HG03175 (cell line): ENCODE measurements at regions not wholly inside any gene's neighbourhood (a gene's known extent, or its start where the extent isn't known, plus 50 kb on each side); places are given as distances from the start of the nearest gene placed in this dataset.

ENCODE experiments used
- ATAC-seq: cut with Tn5 transposase; IDR thresholded peaks from one replicate; pipeline ENCODE4 v1.9.1; 2021; ENCODE audit warnings: mild to moderate bottlenecking, moderate library complexity; ENCODE audit not compliant: unreplicated experiment

DNA sequence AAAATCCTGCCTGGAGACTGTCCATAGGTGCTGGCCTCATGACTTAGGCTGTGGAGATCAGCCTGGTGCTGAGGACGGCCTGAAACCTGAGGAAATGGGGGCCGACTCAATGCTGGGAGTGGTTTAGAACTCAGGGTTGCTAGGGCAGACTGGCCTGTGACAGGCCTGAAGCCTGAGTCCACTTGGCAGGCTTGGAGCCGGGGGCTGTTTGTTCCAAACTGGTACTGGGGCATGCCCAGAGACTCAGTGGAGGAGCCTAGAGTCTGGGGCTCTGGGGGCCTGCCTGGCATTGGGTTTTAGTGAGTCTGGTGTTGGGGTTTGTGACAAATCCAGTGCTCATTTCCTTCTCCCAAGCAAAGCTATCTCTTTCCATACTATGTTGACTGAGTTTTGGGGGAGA, 489.7 kb upstream of the CNKSR2 start:
- ATAC-seq, result no peak

DNA sequence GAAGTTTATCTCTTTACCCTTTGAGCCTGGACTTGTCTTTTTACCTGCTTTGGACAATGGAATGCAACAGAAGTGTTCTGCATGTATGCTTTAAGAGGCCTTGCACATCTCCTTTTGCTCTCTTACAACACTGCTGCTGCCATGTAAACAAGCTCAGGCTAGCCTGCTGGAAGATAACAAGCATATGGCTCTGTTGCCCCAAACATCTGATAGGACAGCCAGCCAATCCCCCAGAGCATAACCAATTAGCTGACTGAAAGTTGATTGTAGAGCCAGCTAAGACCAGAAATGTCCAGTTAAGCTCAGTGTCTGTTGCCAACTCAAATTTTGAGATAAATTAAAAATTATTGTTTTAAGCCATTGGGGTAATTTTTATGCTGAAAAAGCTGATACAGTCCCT, 510.6 kb upstream of the CNKSR2 start:
- no peak for ATAC-seq

GRCh38 chrX:20861113-20861512, 513.1 kb upstream of the CNKSR2 start:
- ATAC-seq, result no peak

- no peak for ATAC-seq
Measured at GRCh38 chrX:20857746-20858145, 516.5 kb upstream of the CNKSR2 start.

DNA sequence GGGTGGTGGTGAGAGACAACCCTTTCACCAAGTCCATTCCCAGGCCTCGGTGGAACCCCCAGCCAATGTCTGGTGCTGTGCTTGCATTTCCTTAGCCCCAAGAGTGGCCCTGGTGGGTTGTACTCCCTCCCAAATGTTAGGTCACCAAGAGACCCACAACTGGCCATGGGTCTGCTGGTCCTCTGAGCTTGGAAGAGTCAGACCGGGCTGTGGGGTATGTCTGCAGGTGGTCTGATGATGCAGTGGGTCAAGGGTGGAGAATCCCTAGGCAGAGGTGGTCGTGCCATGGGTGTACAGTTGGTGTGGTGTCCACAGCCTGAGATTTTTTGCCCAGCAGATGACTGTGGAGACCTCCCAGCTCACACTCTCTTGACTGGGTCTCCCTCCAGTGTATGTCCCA, 535.7 kb upstream of the CNKSR2 start:
- no peak for ATAC-seq

DNA sequence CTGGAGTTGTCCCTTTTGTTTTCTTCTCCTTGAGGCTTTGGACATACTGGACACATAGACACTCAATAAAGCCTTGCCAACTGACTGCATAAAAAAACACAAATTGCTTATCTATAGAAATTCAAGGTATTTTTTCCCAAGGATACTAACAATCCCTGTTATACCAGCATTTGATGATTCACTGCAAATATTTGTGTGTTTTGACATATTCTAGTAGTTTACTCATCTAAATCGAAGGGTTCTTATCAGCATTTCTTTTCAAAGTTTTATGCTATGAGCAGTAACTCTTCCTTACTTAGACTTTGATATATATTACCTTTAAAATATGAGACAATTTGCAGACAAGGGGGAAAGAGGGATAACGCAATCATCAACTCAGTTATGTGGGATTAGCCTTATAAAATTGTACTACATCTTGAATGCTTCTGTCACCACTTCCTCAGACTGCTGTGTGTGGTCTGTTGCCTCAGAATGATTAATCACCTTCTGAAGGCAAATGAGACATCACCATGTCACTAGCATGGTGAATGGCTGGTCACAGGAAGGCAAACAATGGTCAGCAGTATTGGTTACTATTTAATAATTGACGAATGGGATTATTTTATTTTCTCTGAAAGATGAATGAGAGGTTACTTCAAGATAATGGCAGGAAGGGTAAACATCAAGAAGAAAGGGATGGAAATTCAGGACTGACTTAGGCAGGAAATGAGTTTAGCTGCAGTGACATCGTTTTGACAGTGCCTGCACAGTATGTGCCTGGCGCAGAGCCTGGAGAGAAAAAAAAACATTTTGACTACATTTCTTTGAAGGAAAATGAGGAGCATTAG, 544.3 kb upstream of the CNKSR2 start:
- ATAC-seq, result no peak

DNA sequence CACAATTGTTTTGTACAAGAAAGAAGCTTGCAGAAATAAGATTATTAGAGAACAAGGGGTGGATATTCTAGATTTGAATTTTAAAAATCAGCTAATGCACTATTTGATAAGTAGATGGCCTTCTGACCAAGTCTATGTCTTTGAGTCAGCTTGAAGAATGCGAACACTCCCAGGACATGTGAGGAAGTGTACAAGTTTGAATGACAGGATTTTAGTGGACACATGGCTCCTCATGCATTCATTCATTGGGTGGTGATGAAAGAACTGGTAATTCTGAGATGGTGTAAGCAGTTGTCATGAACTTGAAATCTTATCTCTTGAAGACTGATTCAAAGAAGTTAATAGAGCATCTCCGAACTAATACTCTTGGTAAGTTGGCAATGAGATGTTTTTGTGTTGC, 548.2 kb upstream of the CNKSR2 start:
- no peak for ATAC-seq

DNA sequence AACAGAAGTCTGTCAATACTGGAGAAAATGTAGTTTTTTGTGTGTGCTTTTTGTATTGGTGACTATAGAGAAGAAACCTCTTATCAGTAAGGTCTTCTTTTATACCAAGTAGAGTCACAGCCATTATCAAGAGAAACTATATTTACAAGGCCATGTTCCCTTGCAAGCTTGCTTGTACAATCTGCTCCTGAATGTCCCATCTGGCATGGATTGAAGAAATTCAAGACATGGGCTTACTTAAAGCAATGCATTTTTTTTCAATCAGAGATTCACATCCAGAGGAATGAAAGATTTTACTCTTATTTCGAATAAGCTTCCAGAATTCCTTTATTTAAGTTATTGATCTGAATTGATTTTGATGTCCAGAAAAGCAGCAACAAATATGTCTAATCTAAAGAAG, 537.3 kb upstream of the RPS6KA3 start:
- no peak for ATAC-seq

- no peak for ATAC-seq
Measured at GRCh38 chrX:20802036-20802435, 535.3 kb upstream of the RPS6KA3 start.

DNA sequence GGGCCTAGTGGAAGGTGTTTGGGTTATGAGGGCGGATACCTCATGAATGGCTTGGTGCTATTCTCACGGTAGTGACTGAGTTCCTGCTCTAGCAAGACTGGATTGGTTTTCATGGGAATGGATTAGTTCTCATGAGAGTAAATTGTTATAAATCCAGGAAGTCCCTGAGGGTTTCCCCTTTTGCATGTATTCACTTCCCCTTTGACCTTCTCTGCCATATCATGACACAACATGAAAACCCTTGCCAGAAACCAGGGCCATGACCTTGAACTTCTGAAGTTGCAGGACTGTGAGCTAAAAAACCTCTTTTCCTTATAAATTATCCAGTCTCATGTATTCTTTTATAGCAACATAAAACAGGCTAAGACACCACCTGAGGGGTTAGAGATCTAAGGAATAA, 529.7 kb upstream of the RPS6KA3 start:
- ATAC-seq, result no peak

- ATAC-seq, result no peak
Measured at GRCh38 chrX:20789103-20789502, 522.4 kb upstream of the RPS6KA3 start.

- no peak for ATAC-seq
Measured at GRCh38 chrX:20767346-20767745, 500.6 kb upstream of the RPS6KA3 start.

DNA sequence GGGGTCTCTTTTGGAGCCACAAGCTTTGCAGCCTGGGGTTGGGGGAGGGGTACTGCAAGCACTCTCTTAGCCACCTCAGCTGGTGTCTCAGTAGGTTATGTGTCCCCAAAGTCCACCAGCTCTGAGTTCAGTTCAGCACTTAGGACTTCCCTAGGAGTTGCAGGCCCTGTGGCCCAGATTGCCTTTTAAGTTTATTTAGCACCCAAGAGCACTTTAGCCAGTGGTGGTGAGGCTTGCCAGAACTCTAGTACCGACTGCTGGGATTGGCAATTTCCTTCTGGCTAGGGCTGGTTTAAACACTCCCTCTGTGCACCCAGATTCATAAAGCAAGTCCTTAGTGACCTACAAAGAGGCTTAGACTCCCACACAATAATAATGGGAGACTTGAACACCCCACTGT, 489.9 kb upstream of the RPS6KA3 start:
- no peak for ATAC-seq

DNA sequence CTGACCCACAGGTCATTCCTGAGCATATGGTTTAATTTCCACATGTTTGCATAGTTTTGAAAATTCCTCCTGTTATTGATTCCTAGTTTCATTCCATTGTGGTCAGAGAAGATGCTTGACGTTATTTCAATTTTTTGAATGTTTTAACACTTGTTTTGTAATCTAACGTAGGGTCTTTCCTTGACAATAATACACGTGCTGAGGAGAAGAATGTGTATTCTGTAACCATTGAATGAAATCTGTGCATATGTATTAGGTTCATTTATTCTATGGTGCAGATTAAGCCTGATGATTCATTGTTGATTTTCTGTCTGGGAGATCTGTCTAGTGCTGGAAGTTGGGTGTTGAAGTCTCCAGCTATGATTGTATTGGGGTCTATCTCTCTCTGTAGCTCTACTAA, 486.4 kb upstream of the RPS6KA3 start:
- ATAC-seq, result no peak

GRCh38 chrX:20746690-20747089, 480.0 kb upstream of the RPS6KA3 start:
- ATAC-seq, result no peak

DNA sequence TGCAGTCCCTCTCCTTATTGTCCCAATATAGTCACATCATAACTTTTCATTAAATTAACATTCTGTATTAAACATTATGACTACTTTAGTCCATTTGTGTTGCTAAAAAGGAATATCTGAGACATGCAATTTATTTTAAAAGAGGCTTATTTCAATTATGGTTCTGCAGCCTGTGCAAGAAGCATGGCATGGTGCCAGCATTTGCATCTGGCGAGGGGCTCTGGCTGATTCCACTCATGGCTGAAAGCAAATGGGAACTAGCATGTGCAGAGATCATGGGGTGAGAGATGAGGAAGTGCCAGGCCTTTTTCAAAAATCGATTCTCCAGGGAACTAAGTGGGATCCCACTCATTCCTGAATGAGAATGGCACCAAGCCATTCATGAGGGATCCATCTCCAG, 476.3 kb upstream of the RPS6KA3 start:
- ATAC-seq, result no peak

DNA sequence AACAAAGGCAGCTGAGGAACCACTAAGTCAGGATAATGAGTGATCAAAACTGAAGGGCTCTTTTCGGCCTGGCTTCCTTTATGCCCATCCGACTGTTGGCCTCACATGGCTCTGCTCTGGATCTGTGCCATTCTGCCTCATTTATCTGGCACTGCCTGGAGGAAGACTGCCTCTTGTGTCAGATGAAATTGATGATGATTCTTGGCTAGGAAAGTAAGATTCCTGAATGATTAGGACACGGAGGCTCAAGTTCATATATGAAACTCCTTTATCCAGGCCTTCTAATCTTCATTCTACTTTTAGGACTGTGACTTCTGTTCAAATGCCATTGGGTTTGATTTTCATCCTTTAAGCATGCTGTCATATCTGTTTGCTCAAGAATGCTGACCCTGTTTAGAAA, 475.4 kb upstream of the RPS6KA3 start:
- ATAC-seq, result no peak

DNA sequence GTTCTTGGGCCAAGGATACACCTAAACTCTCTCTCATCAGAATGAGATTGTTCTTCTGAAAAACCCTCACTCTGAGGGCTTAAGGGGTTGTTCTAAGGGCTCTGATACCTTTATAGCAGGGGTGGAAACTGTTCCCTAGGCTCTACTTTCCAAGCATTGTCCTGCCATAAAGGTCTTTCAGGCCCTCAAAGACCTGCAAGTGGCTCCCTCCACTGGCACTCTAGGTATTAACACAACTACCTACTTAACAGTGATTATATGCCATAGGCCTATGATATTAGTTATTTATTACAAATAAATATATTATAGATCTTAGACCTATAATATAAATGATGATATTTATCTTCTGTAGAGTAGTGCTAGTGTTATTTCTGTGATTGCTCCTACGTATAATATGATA, 473.7 kb upstream of the RPS6KA3 start:
- ATAC-seq, result no peak

- no peak for ATAC-seq
Measured at GRCh38 chrX:20739038-20739745, 472.5 kb upstream of the RPS6KA3 start.

GRCh38 chrX:20729416-20729815, 462.7 kb upstream of the RPS6KA3 start:
- ATAC-seq, result no peak

- no peak for ATAC-seq
Measured at GRCh38 chrX:20727447-20727846, 460.7 kb upstream of the RPS6KA3 start.

DNA sequence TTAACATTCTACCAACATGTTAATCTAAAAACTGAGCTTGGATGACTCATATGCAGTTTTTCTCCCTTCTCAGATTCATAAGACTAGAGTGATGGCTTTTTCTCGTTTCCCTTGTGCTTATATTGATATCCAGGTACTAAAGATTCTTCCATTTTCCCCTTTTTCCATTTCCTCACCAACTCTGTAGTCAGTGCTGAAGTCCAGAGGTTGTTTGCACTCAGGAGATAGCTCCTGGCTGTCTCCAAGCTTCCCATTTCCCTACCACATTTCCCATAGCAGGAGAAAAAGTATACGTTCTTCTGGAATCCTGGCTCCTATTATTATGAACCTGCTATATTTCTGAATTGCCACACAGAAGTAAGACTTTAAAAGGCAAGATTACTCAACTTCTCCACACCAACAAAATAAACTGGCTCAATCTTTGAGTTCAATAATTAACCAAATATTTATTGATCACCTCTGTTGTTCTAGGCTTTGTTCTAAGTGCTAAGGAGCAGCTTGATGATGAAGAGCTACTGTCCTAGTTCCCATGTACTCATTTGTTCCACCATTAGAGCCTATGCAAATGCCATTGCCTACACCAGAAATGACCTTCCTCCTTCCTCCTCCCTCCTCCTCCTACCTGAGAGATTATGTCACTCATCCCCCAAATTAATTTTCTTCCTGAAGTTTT, 454.4 kb upstream of the RPS6KA3 start:
- no peak for ATAC-seq
